ENCODE measurements at regions not wholly inside any gene's neighbourhood (a gene's known extent, or its start where the extent isn't known, plus 50 kb on each side); places are given as distances from the start of the nearest gene placed in this dataset.

DNA sequence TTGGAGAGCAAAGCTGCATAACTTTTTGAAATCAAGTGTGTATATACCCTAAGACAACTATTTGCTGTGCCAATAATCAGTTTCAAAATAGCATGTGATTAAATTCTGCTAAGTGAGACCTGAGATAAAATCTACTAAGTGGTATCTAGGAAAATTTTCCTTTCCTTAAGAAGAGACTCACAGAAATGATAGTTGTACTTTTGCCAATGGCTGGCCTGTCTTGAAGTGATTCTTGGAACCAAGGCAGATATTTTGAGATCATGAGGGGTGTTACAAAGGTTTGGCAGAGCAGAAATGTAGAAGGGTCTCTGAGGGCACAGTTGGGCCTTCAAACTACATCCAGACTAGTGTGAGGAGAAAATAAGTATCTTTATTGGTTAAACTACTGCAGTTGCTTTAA, 902.6 kb upstream of the TENM4 start:
- TF ChIP-seq POLR2A (IDR thresholded peaks at IDR 0.05) (no peak), CTCF (IDR thresholded peaks at IDR 0.05) (no peak), POLR2AphosphoS5 (IDR thresholded peaks at IDR 0.05) (no peak)
